HCT116 (cell line): ENCODE measurements at regions not wholly inside any gene's neighbourhood (a gene's known extent, or its start where the extent isn't known, plus 50 kb on each side); places are given as distances from the start of the nearest gene placed in this dataset.

Experiments used
- CTCF ChIP-seq, 3 experiments: fragments of 200-600 bp in 1 of 3; sonication (generic) in 1 of 3; IDR thresholded peaks in 2 of 3; conservative IDR thresholded peaks in 1 of 3; 2 replicates each; pipeline ENCODE4 v1.5.1; 2012 to 2017; ENCODE audit warnings: low read depth in 2 of 3, low read length in 2 of 3, antibody characterized with exemption in 1 of 3, borderline replicate concordance in 1 of 3, control low read depth in 1 of 3, mild to moderate bottlenecking in 1 of 3, mixed read lengths in 1 of 3, mixed run types in 1 of 3, moderate library complexity in 1 of 3; ENCODE audit not compliant: insufficient read depth in 1 of 3
- EZH2 ChIP-seq: fragments of 200-600 bp; sonication (generic); IDR thresholded peaks from 2 replicates; pipeline ENCODE4 v1.6.1; 2017; ENCODE audit warnings: antibody characterized with exemption, mixed run types
- EZH2phosphoT487 ChIP-seq: fragments of 200-600 bp; IDR thresholded peaks from 2 replicates; pipeline ENCODE4 v1.6.1; 2018; ENCODE audit warnings: antibody characterized with exemption, borderline replicate concordance
- JUND ChIP-seq: IDR thresholded peaks from 2 replicates; pipeline ENCODE4 v1.6.1; 2012
- POLR2A ChIP-seq: IDR thresholded peaks from 2 replicates; pipeline ENCODE4 v1.7.0; 2011; ENCODE audit warnings: borderline replicate concordance; ENCODE audit not compliant: insufficient read depth, insufficient read length; ENCODE audit errors: extremely low read depth
- POLR2AphosphoS5 ChIP-seq: IDR thresholded peaks from 2 replicates; pipeline ENCODE4 v1.6.1; 2011; ENCODE audit warnings: mild to moderate bottlenecking, low read depth, low read length, moderate library complexity
- REST ChIP-seq: IDR thresholded peaks from 2 replicates; pipeline ENCODE4 v1.6.1; 2012; ENCODE audit warnings: low read depth
- SIN3A ChIP-seq: IDR thresholded peaks from 2 replicates; pipeline ENCODE4 v1.6.1; 2012; ENCODE audit warnings: low read depth
- YY1 ChIP-seq: IDR thresholded peaks from 2 replicates; pipeline ENCODE4 v1.6.1; 2011; ENCODE audit warnings: low read length, low read depth, moderate library complexity, mild to moderate bottlenecking; ENCODE audit not compliant: insufficient replicate concordance; ENCODE audit errors: extremely low read depth
- ZBTB33 ChIP-seq: IDR thresholded peaks from 2 replicates; pipeline ENCODE4 v1.6.1; 2011; ENCODE audit warnings: mild to moderate bottlenecking, low read length, moderate library complexity; ENCODE audit not compliant: insufficient replicate concordance; ENCODE audit errors: extremely low read depth
- ZFX ChIP-seq: fragments of 450-650 bp; IDR thresholded peaks from 2 replicates; pipeline ENCODE4 v1.6.1; 2017
- ZNF274 ChIP-seq: fragments of 200-500 bp; sonication (Bioruptor generic); IDR thresholded peaks from 2 replicates; pipeline ENCODE4 v1.6.1; 2014; ENCODE audit warnings: mild to moderate bottlenecking, low read depth, low read length, inconsistent platforms

- TF ChIP-seq POLR2A (no peak), YY1 (no peak), CTCF (IDR thresholded peaks at IDR 0.05 in 2 of 3, conservative IDR thresholded peaks at IDR 0.05 in 1 of 3; ENCODE audit: borderline replicate concordance in 1 of 3, insufficient read depth in 1 of 3, low read depth in 2 of 3, low read length in 2 of 3) (no peak), POLR2AphosphoS5 (no peak), EZH2 (no peak), ZNF274 (no peak), EZH2phosphoT487 (no peak), ZFX (no peak), REST (no peak), ZBTB33 (no peak), JUND (no peak), SIN3A (no peak)
Observed at GRCh38 chr20:48107560-48107959, 322.3 kb upstream of the SULF2 start.
